Lower lobe of right lung (tissue), 2 donors: ENCODE measurements at regions not wholly inside any gene's neighbourhood (a gene's known extent, or its start where the extent isn't known, plus 50 kb on each side); places are given as distances from the start of the nearest gene placed in this dataset.
A peak's percentile ranks its signal among the peaks of the same experiment; 100 is the strongest.

ENCODE experiments used
- ATAC-seq, 2 donors: fragments of 200-7000 bp; cut with Tn5 transposase; one replicate each; pipeline ENCODE4 v1.9.1; 2020 to 2022; ENCODE audit warnings: mild to moderate bottlenecking in 2 of 2, moderate library complexity in 2 of 2
- DNase-seq: peaks from one replicate; pipeline ENCODE4 v3.0.0-alpha.2; 2020
- H3K27ac ChIP-seq: fragments of 200-600 bp; one replicate; pipeline ENCODE4 v1.8.0; 2022
- H3K27me3 ChIP-seq: fragments of 200-600 bp; one replicate; pipeline ENCODE4 v1.8.0; 2022; ENCODE audit warnings: low read depth
- H3K36me3 ChIP-seq: fragments of 200-600 bp; one replicate; pipeline ENCODE4 v1.8.0; 2022; ENCODE audit warnings: mild to moderate bottlenecking
- H3K4me1 ChIP-seq: fragments of 200-600 bp; one replicate; pipeline ENCODE4 v1.8.0; 2022
- H3K4me3 ChIP-seq: fragments of 200-600 bp; one replicate; pipeline ENCODE4 v1.8.0; 2022; ENCODE audit warnings: mild to moderate bottlenecking
- H3K9me3 ChIP-seq: fragments of 200-600 bp; one replicate; pipeline ENCODE4 v1.8.0; 2022
- CTCF ChIP-seq: fragments of 200-600 bp; IDR thresholded peaks from one replicate; pipeline ENCODE4 v1.8.0; 2022; ENCODE audit warnings: antibody characterized with exemption, mild to moderate bottlenecking
- intact Hi-C: fragments of 100-400 bp; cut with DNase I; formaldehyde crosslinking; loops from one replicate; pipeline ENCODE4 v1.11.0; 2022
- donor health status: DM: no; HTN: yes; CAD: no; lungs with severe emphysema.

DNA sequence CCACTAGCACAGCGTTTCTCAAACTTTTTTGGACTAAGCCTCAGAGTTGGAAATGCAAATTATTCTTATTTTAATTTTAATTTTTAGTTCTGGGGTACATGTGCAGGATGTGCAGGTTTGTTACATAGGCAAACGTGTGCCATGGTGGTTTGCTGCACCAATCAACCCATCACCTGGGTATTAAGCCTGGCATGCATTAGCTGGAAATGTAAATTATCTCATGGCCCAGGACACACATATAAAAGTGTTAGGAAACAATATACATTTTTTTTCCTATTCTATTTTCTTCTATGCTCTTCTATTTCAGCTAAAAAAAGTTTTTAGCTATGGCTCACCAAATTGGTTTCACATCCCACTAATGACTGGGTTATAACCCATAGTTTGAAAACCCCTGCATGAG lies 73.3 kb upstream of the LRIG1 start:
- Histone ChIP-seq H3K9me3 (no peaks in the 10 kb centered on the region), H3K27ac (no peak overlapping the region), H3K27me3 (no peaks in the 10 kb centered on the region), H3K36me3 (no peaks in the 10 kb centered on the region), H3K4me3 (no peak overlapping the region), H3K4me1 (no peaks in the 10 kb centered on the region)
- intact Hi-C loops: no loop called here
- TF ChIP-seq CTCF: no peak
- ATAC-seq (no peak), DNase-seq (no peak)

DNA sequence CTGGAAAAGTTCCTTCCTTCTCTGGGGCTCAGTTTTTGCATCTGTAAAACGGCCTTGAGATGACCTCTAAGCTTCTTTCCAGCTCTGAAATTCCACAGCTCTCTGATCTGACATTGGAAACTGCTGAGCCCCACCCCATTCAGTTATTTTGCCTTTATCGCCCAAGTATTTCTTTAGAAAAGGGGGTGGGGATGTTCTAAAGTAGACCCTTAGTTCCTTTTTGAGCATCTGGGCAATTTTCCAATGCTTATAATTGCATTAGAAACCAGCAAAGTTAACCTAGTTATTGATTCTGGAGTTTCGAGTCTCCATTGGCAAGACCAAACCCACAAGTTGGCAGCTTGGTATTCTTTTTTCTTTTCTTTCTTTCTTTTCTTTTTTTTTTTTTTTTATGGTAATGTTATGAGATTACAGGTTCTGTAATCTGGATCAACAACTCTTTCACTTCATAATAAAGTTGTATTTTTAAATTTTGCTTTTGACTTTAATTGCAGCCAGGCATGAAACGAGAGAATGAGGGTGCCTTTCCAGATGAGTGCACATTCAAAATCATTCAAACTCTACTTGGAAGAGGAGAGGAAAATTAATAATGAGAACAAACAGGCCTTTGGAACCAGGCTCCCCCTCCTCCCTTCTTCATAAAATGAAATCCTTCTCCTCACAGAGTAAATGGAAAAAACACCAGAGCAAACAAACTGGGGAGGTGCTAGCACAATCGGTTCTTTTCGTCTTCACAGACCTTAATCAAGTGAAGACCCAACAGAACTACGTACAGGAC lies 76.8 kb upstream of the LRIG1 start:
- H3K27ac ChIP-seq: no peak overlapping the region
- no peak overlapping the region for H3K4me3 ChIP-seq
- no peaks in the 10 kb centered on the region for H3K36me3 ChIP-seq
- no peaks in the 10 kb centered on the region for H3K27me3 ChIP-seq
- no peak for TF ChIP-seq CTCF
- no peaks in the 10 kb centered on the region for H3K4me1 ChIP-seq
- no peak for ATAC-seq
- no peak for DNase-seq
- intact Hi-C loops: no loop called here
- H3K9me3 ChIP-seq: no peaks in the 10 kb centered on the region

GRCh38 chr3:66581256-66581655 lies 80.4 kb upstream of the LRIG1 start:
- no peak for ATAC-seq
- no peak overlapping the region for H3K27ac ChIP-seq

GRCh38 chr3:66582721-66583423 lies 82.0 kb upstream of the LRIG1 start:
- Histone ChIP-seq H3K27me3 (no peaks in the 10 kb centered on the region), H3K9me3 (no peaks in the 10 kb centered on the region), H3K4me1 (no peaks in the 10 kb centered on the region), H3K27ac (no peak overlapping the region), H3K36me3 (no peaks in the 10 kb centered on the region), H3K4me3 (no peak overlapping the region)
- ATAC-seq (peak; percentile 43 to 59), DNase-seq (no peak)
- no peak for TF ChIP-seq CTCF
- intact Hi-C loops: no loop called here

More at GRCh38 chr3:66581256-66581655, 80.4 kb upstream of the LRIG1 start:
- intact Hi-C loops: no loop called here
- Histone ChIP-seq H3K9me3 (no peaks in the 10 kb centered on the region), H3K4me3 (no peak overlapping the region), H3K36me3 (no peaks in the 10 kb centered on the region), H3K4me1 (no peaks in the 10 kb centered on the region), H3K27me3 (no peaks in the 10 kb centered on the region)
- DNase-seq: no peak
- TF ChIP-seq CTCF: no peak

DNA sequence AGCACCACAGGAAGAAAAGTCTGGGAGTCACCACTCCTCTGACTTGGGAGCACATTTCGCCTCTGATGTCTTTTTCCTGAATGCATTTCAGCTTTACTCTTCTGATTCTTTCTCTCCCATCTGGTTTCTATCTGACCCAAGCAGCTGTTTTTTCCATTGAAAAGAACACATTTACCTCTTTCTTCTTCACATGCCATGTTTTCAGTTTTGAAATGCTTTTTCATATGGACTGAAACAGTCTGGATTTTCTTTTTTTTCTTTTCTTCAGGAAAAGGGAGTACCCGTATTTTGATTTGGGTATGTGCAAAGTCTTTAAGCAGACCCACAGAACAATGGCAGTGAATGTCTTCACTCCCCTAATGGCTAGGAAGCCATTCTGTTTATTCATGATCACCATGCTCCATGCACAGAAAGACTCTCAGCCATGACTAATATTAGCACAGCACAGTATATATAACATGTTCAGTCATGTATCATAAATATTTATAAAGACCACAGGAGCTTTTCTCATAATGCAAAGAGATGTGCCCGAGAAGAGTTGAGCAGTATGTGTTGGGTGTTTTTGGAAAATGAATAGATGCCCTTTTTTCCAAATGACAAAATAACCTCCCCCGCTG lies 82.7 kb upstream of the LRIG1 start:
- Histone ChIP-seq H3K4me1 (no peaks in the 10 kb centered on the region), H3K36me3 (no peaks in the 10 kb centered on the region), H3K27me3 (no peaks in the 10 kb centered on the region), H3K4me3 (no peak overlapping the region), H3K27ac (no peak overlapping the region), H3K9me3 (no peaks in the 10 kb centered on the region)
- no peak for DNase-seq
- no peak for ATAC-seq
- TF ChIP-seq CTCF: no peak
- intact Hi-C loops: no loop called here
